Brain microvascular endothelial cell (primary cell): ENCODE measurements at regions not wholly inside any gene's neighbourhood (a gene's known extent, or its start where the extent isn't known, plus 50 kb on each side); places are given as distances from the start of the nearest gene placed in this dataset.

Source experiments
- DNase-seq: peaks from one replicate; pipeline ENCODE4 v3.0.0-alpha.2; 2020
- H3K27ac ChIP-seq: fragments of 250-450 bp; sonication (Bioruptor Pico); 2 replicates; pipeline ENCODE4 v1.5.1; 2020; ENCODE audit warnings: mild to moderate bottlenecking, moderate library complexity
- H3K27me3 ChIP-seq: fragments of 250-450 bp; sonication (Bioruptor Pico); replicated peaks from 2 replicates; pipeline ENCODE4 v1.5.1; 2020; ENCODE audit warnings: mild to moderate bottlenecking
- H3K36me3 ChIP-seq: fragments of 250-450 bp; sonication (Bioruptor Pico); replicated peaks from 2 replicates; pipeline ENCODE4 v1.5.1; 2020; ENCODE audit warnings: mild to moderate bottlenecking
- H3K4me3 ChIP-seq: 2 replicates; pipeline ENCODE4 v1.5.1; 2011; ENCODE audit warnings: low read depth, mild to moderate bottlenecking, control low read depth, low read length, moderate library complexity
- in situ Hi-C: cut with HindIII; loops from 2 replicates; pipeline ENCODE4 v1.10.0; 2017; ENCODE audit warnings: low sequenced_read_pairs, low pct_ligation_motif_present
- TF ChIP-seq, protein P1 (sequence below): IDR thresholded peaks from 2 replicates; pipeline ENCODE4 v1.5.1; 2011; ENCODE audit warnings: low read depth, mild to moderate bottlenecking, moderate library complexity, low read length, control low read depth, inconsistent platforms; ENCODE audit errors: missing control alignments

DNA sequence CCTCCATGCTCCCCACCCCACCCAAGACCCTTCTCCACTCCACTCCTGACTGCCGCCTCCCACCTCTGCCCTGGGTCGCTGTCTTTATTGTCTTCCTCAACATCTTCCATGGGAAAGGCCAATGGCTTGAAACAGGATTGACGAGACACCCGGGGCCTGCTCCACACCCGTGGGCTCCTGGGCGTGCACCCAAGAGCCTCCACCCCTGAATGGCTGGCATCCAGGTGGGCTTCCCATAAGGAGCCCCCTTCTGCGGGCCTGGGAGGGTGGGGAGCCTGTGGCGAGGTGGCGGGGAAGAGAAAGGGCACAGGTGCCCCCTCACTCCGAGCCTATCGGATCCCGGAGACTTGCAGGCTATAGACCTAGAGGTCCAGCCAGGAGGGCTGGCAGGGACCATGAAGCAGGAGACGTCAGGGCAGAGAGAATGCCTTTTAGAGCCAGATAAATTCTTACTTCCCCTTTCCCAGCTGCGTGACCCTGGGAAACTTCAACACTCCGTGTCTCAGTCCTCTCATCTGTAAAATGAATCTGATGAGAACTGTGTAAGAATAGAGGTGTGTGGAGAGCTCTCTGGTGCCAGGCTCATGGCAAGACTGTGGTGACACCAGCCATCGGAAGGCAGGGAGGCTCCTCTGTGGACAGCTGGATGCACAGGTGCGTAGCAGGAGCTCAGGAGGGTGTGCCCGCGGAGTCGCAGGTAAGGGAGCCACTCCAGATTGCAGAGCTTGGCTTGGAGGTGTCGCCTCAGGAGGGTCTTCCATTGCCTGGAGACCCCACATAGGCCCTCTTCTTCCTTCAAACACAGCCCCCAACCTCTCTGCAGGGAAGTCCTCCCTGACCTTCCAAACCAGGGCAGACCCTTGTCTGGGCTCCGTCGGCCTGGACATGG is 53.9 kb downstream of the SMIM38 start:
- Histone ChIP-seq H3K4me3 (no peak overlapping the region), H3K27me3 (no peaks in the 10 kb centered on the region), H3K36me3 (no peaks in the 10 kb centered on the region), H3K27ac (no peak overlapping the region)
- TF ChIP-seq, protein P1, sequence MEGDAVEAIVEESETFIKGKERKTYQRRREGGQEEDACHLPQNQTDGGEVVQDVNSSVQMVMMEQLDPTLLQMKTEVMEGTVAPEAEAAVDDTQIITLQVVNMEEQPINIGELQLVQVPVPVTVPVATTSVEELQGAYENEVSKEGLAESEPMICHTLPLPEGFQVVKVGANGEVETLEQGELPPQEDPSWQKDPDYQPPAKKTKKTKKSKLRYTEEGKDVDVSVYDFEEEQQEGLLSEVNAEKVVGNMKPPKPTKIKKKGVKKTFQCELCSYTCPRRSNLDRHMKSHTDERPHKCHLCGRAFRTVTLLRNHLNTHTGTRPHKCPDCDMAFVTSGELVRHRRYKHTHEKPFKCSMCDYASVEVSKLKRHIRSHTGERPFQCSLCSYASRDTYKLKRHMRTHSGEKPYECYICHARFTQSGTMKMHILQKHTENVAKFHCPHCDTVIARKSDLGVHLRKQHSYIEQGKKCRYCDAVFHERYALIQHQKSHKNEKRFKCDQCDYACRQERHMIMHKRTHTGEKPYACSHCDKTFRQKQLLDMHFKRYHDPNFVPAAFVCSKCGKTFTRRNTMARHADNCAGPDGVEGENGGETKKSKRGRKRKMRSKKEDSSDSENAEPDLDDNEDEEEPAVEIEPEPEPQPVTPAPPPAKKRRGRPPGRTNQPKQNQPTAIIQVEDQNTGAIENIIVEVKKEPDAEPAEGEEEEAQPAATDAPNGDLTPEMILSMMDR, result no peak
- in situ Hi-C loops, result no loop called here
- DNase-seq, result no peak

DNA sequence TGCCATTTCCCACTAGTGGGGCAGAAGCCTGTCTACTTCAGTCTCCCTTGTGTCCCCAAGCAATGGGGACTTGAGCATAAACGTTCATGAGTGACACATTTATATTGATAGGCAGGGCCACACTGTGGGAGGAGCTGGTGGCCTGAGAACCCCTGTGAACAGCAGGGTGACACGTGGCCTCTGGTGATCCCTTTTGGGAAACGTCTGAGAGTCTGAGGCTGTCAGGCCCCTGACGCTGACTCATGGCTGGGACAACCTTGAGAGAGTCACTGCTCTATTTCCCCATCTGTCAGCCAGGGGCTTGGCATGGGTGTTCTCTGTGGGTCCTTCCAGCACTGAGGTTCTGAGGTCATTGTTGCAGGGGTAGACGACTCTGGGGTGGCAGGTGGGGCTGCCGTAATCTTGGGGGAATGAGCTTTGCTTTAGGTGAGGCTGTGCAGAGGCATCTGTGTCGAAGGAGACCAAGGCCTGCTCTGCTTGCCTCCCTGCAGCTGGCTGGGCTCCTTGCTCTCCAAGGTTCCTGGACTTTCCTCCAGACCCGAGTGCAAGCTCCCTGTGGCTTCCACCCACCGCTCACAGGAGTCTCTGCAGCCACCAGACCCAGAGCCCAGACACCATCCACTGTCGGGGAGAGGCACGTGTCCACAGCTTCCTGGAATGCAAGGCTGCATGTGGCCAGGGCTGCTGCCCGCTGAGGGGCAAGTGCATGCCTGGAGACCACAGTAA is 54.7 kb downstream of the SMIM38 start:
- TF ChIP-seq, protein P1, result no peak
- Histone ChIP-seq H3K27me3 (no peaks in the 10 kb centered on the region), H3K27ac (no peak overlapping the region), H3K4me3 (no peak overlapping the region), H3K36me3 (no peaks in the 10 kb centered on the region)
- DNase-seq, result no peak
- in situ Hi-C loops, result no loop called here

DNA sequence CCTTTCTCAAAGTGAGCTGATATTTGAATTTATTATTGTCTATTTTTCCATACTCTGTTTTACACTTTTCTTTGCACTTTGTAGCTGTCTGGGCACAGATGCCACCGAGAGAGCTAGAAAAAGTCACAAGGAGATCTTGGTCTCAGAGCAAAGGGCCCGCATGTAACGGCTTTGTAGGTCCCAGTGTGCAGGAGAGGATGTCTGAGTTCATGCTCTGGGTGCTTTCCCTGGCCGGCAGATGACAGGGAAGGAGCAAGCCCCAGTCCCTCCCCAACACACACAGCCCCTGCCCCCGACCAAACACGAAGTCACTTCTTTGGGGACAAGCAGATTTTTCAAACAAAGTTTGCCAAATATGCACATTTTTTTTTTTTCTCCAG is 55.8 kb downstream of the SMIM38 start:
- Histone ChIP-seq H3K36me3 (no peaks in the 10 kb centered on the region), H3K27me3 (no peaks in the 10 kb centered on the region), H3K4me3 (no peak overlapping the region), H3K27ac (no peak overlapping the region)
- DNase-seq, result no peak
- TF ChIP-seq, protein P1, result no peak
- in situ Hi-C loops, result no loop called here

DNA sequence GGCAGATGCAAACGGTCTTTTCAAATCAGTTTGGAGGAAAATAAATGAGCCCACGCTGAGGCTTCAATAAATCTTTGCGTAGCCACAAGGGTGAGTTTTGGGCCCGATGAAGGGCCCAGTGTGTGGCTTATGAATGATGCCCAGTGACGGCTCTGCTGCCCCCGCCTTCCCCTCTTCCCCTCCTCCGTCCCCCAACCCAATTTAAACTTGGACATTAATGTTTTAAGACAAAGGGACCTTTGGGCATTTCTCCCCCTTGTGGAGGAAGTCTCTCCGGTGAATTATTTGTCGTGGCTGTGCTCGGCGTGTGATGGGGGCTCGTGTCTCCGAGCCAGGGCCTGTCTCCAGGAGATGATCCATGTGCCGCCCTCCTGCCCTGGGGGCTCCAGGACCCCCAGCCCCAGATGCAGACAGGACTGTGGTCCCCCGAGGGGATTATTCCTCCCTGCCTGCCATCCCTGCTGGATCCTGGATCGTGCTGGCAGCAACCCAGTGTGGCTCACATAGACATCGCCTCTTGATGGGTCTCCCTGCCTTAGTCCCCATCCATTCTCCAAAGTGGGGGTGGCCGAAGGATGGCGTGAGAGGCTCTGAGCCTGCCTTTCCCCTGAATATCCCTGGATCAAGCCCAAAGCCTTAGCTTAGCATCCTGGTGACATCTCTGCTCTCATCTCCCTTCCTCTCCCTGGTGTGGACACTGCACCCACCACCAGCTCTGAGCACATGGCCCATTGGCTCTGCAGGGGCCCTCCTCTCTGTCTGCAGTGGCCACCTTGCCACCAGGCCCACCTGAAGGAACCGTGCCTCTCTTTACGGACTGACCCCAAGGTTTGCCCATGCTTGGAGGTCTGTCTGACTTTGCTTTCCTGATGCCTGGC is 56.4 kb downstream of the SMIM38 start:
- no peak overlapping the region for H3K27ac ChIP-seq
- TF ChIP-seq, protein P1, result peak; percentile 63
- in situ Hi-C loops, result no loop called here
- H3K4me3 ChIP-seq, result no peak overlapping the region
- no peaks in the 10 kb centered on the region for H3K36me3 ChIP-seq
- no peak for DNase-seq
- no peaks in the 10 kb centered on the region for H3K27me3 ChIP-seq

DNA sequence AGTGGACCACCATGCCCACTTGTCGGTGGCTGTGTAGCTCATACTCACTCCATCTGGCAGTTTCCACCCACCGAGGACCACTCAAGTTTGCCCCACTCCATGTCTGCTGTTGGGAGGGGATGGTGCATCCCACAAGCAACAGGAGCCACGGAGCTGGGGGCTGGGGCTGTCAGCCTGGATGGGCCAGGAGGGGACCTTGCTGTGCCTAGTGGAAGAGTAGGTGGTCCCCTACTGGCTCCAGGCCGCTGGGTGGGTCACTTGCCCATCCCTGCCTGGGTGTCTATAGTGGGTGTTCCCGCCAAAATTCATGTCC is 57.0 kb downstream of the SMIM38 start:
- in situ Hi-C loops, result no loop called here
- H3K4me3 ChIP-seq, result no peak overlapping the region
- H3K27ac ChIP-seq, result no peak overlapping the region
- H3K27me3 ChIP-seq, result no peaks in the 10 kb centered on the region
- no peak for DNase-seq
- H3K36me3 ChIP-seq, result no peaks in the 10 kb centered on the region
- TF ChIP-seq, protein P1, result no peak
